ENCODE measurements at regions not wholly inside any gene's neighbourhood (a gene's known extent, or its start where the extent isn't known, plus 50 kb on each side); places are given as distances from the start of the nearest gene placed in this dataset.
"Not testable (repeated sequence)": the region's sequence is repeated elsewhere in the genome, so short reads cannot be mapped to it uniquely, and the experiment has no call there.

GRCh38 chr7:153696242-153696641 lies 356.0 kb upstream of the DPP6 start:
- no peak overlapping the region for H3K4me3 ChIP-seq (replicated peaks; ENCODE audit: low read depth, low read length)
- TF ChIP-seq CTCF (IDR thresholded peaks at IDR 0.05; ENCODE audit: low read length, missing control alignments), result no peak
- no peak for DNase-seq (ENCODE audit: low read depth)

GRCh38 chr7:153698046-153698445 lies 354.2 kb upstream of the DPP6 start:
- no peak for DNase-seq (ENCODE audit: low read depth)
- TF ChIP-seq CTCF (IDR thresholded peaks at IDR 0.05; ENCODE audit: low read length, missing control alignments), result no peak

GRCh38 chr7:153701678-153702077 lies 350.5 kb upstream of the DPP6 start:
- TF ChIP-seq CTCF (IDR thresholded peaks at IDR 0.05; ENCODE audit: low read length, missing control alignments), result no peak
- DNase-seq (ENCODE audit: low read depth), result no peak
- no peak overlapping the region for H3K4me3 ChIP-seq (replicated peaks; ENCODE audit: low read depth, low read length)

More at GRCh38 chr7:153698046-153698445, 354.2 kb upstream of the DPP6 start:
- H3K4me3 ChIP-seq (replicated peaks; ENCODE audit: low read depth, low read length), result no peak overlapping the region

- not testable (repeated sequence) for H3K4me3 ChIP-seq (replicated peaks; ENCODE audit: low read depth, low read length)
Observed at GRCh38 chr7:153723892-153724291, 328.3 kb upstream of the DPP6 start.

GRCh38 chr7:153731504-153731903 lies 320.7 kb upstream of the DPP6 start:
- not testable (repeated sequence) for H3K4me3 ChIP-seq (replicated peaks; ENCODE audit: low read depth, low read length)

More at GRCh38 chr7:153723892-153724291, 328.3 kb upstream of the DPP6 start:
- DNase-seq (ENCODE audit: low read depth), result not testable (repeated sequence)

GRCh38 chr7:153743434-153743833 lies 308.8 kb upstream of the DPP6 start:
- DNase-seq (ENCODE audit: low read depth); H3K4me3 ChIP-seq (replicated peaks; ENCODE audit: low read depth, low read length): not testable (repeated sequence)

More at GRCh38 chr7:153731504-153731903, 320.7 kb upstream of the DPP6 start:
- not testable (repeated sequence) for DNase-seq (ENCODE audit: low read depth)

GRCh38 chr7:153747969-153748368 lies 304.2 kb upstream of the DPP6 start:
- DNase-seq (ENCODE audit: low read depth); H3K4me3 ChIP-seq (replicated peaks; ENCODE audit: low read depth, low read length): not testable (repeated sequence)

GRCh38 chr7:153748885-153749284 lies 303.3 kb upstream of the DPP6 start:
- DNase-seq (ENCODE audit: low read depth); H3K4me3 ChIP-seq (replicated peaks; ENCODE audit: low read depth, low read length): not testable (repeated sequence)

GRCh38 chr7:153765869-153766268 lies 286.3 kb upstream of the DPP6 start:
- not testable (repeated sequence) for H3K4me3 ChIP-seq (replicated peaks; ENCODE audit: low read depth, low read length); DNase-seq (ENCODE audit: low read depth)

GRCh38 chr7:153766926-153767325 lies 285.3 kb upstream of the DPP6 start:
- DNase-seq (ENCODE audit: low read depth); H3K4me3 ChIP-seq (replicated peaks; ENCODE audit: low read depth, low read length): not testable (repeated sequence)

- no peak overlapping the region for H3K4me3 ChIP-seq (replicated peaks; ENCODE audit: low read depth, low read length)
- no peak for TF ChIP-seq CTCF (IDR thresholded peaks at IDR 0.05; ENCODE audit: low read length, missing control alignments)
- DNase-seq (ENCODE audit: low read depth), result no peak
Observed at GRCh38 chr7:153772966-153773365, 279.2 kb upstream of the DPP6 start.

GRCh38 chr7:153776940-153777339 lies 275.3 kb upstream of the DPP6 start:
- not testable (repeated sequence) for DNase-seq (ENCODE audit: low read depth); H3K4me3 ChIP-seq (replicated peaks; ENCODE audit: low read depth, low read length)

GRCh38 chr7:153797363-153797762 lies 254.8 kb upstream of the DPP6 start:
- H3K4me3 ChIP-seq (replicated peaks; ENCODE audit: low read depth, low read length); DNase-seq (ENCODE audit: low read depth): not testable (repeated sequence)

Data from fibroblast of pulmonary artery (primary cell).